CD4-positive, alpha-beta T cell treated with Interleukin-4 for 1 hour (primary cell): ENCODE measurements at regions not wholly inside any gene's neighbourhood (a gene's known extent, or its start where the extent isn't known, plus 50 kb on each side); places are given as distances from the start of the nearest gene placed in this dataset.

Experiments
- DNase-seq, 2 donors: peaks; one replicate each; pipeline ENCODE4 v3.0.0-alpha.2; 2020 to 2022

DNA sequence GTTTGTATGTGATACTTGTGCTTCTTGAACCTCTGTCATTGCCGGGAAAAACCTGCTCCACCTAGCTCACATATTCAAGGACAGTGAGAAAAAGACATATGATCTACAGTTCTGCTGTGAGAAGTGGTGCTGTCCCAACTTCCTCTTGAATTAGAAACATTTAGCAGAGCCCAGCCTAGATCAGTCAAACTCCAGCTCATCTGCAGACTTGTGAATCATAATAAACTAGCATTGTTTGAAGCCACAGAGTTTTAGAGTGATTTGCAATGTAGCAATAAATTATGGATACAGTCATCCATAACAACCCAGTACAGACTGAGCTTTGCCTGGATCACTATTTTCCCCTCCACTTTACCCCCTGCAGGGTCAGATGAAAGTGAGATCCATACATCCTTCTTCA lies 497.8 kb downstream of the PLA2G4A start:
- no peak for DNase-seq

DNA sequence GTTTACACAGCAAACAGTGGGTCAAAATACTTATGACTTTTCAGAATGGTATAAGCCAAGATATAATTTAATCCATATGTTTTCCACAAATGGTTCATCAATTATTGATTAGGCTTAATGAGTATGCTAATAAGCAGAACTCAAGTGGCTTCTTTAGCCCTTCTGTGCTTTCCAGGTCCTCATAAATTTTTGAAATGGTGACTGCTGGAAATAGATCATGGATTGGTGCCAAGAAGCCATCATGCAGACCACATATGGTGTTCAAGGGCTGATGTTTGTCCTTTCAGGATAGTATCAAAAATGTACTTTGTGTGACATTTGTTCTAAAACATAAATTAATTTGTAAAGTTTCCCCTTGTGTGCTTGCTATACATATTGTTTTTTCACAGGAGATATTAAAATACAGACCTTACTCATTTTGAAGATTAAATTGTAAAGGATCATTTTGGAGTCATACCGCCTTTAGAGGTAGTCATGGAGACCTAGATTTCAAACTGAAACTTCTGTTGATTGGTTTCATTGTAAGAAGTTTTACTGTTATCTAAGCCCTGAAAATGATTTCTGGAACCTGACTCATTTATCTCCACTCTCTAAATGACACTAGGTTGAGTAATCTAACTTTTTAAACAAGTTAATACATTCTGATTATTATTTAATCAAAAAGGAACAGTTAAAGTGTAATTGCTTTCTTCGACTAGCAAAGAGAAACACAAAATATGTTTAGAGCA lies 507.9 kb downstream of the PLA2G4A start:
- no peak for DNase-seq

DNA sequence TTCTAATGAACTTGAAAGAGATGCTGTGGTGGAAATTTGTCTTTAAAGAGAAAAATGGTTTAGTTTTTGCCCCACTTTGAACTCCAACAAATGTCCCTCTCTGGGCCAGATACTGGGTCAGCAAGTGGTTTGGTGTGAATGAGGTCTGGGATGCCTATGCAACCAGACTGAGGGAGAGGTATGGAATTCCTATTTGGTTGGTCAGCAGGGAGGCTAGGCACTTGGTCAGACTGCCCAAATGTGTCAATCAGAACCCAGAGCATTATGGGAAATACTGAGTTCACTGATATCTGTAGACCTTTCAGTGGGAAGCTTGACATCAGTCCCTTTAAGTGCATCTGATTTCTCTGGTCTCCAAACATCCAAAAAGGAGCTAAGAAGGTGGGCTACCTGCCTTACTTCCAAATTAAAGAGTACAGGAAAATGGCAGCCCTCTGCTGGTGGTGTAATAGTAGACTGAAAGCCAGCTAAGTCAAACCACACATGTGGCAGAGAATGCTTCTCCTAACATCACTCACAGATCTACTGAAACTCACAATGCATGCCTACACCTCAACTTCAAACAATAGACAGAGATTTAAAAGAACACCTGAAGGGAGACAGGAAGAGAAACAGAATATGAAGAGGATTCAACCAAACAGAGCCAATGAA lies 510.1 kb downstream of the PLA2G4A start:
- DNase-seq = no peak

DNA sequence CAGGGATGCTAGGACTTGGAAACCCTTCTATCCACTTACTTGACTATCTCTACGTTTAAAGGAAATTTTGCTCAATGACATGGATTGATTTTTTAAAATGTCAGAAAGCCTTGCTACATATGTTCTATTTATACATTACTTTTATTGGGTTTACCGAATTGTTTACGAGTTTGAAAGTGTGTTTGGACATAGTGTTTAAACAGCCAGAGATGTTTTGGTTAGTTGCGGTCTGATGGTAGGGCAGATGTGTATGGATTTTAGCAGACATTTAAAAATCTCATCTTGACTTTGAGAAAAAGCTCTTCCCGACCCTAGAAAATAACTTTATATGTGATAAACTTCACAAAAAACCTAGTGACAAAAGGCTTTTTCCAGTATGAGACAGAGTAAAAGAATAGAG lies 513.7 kb downstream of the PLA2G4A start:
- no peak for DNase-seq

DNA sequence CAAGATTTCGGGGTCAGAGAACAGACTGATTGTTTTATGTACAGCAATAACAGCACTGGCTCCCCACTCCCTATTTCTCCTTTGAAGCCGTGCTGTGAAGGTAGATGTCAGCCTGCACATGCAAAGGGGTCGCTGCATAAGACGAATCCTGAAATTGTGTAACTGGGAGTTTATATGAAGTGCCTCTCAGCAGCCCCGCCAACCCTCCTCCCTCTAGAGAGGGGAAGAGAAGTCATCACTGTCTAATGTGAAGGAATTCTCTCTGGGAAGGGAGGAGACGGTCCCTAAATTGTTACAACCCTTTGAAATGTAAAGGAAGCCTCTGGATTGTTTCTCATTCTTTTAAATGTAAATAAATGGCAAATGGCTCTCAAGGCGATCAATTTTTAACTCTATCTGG lies 545.3 kb downstream of the PLA2G4A start:
- no peak for DNase-seq

DNA sequence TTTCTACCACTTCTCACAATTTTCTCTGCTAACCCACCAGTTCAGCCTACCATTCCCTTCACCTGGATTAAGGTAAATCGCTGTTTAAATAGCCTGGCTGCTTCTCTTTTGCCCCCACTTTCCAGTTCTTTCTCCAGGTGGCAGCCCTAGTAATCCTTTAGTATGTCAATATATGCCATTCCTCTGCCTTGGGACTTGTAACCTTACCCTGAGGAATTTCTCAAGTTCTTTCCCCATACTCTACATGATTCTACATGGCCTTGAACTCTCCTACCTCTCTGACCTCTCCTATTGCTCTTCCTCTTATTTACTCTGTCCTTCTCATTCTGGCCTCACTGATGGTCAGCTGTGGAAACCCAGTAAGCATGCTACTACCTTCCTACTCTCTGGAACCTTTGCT lies 546.0 kb downstream of the PLA2G4A start:
- no peak for DNase-seq

DNA sequence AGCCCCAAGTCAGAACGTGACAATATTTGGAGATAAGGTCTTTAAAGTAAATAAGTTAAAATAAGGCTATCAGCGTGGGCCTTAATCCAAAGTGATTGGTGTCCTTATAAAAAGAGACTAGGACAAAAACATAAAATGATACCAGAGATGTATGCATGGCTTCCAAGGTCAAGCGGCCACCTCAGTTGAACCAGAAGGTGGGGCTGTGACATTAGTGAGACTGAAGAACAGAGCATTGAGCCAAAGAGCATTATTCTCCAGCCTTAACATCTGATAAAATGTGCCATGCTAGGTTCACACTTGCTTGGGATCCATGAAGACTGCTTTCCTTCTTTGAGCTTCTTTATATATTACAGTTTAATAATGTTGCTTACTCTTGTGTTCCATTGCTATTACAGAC lies 554.6 kb downstream of the PLA2G4A start:
- no peak for DNase-seq

DNA sequence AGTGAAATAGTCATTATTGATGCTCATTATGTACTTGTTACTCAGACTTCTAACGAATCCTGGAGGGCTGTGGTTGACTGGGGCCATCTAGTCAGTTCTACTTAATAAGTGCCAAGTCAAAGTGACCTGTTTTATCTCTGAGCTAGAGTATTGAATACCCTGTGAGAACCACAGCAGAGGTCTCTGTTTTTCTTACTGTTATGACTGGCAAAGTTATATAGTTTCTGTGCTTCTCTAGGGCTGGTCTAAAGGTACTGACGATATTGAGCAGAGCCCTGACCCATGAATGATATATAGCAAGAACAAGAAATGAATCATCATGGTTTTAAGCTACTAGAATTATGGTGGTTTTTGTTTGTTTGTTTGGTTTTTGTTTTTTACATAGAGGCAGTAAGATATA lies 555.8 kb downstream of the PLA2G4A start:
- DNase-seq = no peak

DNA sequence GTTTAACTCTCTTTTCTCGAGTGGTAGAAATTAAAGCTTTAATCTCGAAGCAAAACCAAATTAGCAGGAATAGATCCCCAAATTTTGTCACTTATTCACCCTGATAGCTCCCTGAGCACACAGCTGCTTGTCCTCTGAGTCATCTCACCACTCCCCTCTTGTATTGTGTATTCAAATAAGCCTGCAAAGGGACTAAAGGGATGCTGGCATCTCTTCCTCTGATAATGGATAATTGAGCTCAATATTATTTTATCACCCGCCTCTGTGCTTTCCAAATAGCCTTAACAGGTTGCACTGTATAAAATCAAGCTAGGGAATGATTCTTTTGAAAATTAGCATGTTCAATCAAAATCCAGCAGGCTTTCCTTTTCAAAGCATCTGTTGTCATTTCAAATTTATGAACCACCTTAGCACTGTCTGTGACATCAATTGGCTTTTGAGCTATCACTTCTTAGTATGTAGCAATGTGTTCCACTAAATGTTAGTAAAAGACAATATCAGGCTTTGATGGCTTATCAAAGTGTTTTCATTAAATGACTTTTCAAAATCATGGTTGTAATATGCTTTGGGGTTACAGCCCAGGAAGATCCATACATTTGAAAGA lies 561.6 kb downstream of the PLA2G4A start:
- no peak for DNase-seq

DNA sequence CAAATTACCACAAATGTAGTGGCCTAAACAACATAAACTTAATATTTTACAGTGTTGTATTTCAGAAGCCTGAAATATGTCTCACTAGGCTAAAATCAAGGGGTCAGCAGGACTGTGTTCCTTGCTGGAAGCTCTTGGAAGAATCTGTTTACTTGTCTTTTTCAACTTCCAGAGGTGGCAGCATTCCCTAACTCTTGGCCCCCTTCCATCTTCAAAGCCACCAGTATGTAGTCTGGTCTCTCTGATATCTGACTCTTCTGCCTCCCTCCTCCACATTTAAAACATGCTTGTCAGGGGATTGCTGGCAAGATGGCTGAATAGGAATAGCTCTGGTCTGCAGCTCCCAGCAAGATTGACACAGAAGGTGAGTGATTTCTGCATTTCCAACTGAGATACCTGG lies 567.5 kb downstream of the PLA2G4A start:
- no peak for DNase-seq

DNA sequence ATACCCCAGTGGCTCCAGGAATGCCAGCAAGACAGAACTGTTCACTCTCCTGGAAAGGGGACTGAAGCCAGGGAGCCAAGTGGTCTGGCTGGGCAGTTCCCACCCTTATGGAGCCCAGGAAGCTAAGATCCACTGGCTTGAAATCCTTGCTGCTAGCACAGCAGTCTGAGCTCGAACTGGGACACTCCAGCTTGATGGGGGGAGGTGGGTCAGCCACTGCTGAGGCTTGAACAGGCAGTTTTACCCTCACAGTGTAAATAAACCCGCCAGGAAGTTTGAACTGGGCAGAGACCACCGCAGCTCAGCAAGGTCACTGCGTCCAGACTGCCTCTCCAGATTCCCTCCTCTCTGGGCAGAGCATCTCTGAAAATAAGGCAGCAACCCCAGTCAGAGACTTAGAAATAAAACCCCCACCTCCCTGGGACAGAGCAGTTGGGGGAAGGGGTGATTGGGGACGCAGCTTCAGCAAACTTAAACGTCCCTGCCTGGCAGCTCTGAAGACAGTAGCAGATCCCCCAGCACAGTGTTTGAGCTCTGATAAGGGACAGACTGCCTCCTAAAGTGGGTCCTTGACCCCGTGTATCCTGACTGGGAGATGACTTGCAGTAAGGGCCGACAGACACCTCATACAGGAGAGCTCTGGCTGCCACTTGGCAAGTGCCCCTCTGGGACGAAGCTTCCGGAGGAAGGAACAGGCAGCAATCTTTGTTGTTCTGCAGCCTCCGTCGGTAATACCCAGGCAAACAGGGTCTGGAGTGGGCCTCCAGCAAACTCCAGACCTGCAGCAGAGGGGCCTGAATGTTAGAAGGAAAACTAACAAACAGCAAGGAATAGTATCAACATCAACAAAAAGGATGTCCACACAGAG lies 568.4 kb downstream of the PLA2G4A start:
- DNase-seq = no peak

DNA sequence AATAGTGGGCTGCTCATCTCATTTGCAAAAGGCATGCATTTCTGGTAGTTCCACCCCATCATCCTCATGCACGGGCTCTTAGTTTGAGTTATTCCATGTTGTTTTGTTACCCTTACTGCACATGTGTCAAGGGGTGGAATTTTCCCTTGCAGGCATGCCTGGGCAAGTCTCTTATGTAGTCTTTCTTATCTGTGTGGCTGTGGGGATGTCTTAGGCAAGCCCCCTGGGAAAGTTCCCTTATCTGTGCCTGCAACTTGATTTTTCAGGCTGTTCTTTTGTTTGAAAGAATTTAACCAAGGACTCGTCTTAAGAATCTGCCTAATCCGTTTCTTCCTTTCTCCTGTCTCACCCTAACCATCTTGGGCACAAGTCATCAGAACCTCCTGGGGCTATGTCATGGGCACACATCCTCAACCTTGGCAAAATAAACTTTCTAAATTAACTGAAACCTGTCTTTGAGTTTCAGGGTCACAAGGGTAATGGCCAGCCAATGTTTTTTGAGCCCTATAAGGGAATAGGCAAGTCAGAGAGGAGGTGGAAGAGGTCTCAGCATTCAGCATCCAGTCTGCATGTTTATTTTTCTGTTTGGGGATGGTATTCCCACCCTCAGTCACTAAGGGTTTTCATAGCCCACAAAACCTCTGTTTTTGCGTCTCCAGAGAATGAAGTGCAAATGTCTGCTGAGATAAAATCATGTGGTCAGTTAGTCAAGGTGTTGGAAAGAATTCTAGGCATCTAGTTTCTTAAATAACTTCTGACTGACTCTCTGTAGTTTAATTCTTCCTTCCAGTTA lies 579.7 kb downstream of the PLA2G4A start:
- no peak for DNase-seq

DNA sequence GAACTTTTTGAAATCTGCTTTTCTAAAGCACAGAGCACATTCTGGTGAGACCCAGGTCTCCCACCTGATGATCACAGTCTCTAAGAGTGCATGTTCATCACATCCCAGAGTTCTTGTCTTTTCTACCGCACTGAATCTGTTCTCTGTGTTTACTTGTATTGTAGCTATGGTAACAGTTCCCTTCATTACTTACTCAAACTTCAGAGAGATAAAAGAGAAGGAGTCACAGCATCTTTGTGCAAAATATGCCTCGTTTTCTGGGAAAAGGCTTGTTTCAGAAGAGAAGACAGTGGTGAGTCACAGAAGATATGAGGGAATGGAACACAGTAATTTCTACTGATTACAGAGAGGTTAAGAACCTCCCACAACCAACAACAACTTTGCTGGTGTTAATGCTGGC lies 580.6 kb downstream of the PLA2G4A start:
- no peak for DNase-seq

DNA sequence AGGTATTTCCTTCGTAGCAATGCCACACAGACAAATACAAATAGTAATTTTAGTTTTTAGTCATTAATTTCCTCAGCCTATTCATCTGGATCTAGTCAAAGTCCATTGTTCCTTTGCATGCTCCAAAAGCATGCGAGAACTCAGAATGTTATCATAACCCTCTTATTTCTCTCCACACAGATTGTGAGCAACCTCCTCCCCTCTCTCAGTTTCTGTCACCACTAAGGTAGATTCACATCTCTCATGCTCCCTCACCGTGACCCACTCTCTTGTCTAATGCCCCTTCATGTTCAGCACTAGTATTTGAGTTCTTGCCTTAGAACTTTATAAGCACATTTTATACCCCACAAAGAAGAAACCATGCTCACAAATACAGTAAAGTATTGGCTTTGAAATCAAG lies 582.4 kb downstream of the PLA2G4A start:
- no peak for DNase-seq

DNA sequence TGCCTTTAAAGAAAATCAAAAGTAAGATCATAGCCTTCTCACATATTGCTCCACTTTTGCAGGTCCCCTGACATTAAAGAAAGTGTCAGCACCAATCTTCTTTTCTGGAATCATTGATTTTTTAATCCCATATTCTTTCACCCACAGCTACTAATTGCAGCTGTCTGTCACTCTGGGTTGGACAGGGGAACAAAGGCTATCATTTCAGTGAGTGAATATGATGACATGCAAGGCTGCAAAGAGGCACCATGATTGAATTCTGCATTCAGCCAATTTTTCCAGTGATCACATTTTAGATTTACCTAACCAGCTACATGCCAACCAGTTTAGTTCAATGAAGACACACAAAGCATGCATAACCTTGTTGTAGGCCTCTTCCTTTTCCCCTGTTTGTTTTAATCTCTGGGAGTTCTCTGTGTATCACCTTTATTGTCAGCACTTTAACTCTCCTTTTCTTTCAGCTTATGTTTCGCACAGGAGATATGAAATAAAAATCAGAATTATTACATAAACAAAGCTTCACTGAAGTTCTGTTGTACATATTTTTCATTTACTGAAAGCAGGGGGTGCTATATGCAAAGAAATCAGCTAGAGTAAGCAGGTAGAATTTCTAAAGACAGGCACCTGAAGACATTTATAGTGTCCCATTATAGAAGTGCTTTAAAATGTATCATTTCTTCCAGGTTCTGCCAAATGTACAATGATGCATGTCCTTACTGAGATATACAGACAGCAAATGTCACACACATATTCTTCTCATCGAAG lies 584.8 kb downstream of the PLA2G4A start:
- DNase-seq = no peak

DNA sequence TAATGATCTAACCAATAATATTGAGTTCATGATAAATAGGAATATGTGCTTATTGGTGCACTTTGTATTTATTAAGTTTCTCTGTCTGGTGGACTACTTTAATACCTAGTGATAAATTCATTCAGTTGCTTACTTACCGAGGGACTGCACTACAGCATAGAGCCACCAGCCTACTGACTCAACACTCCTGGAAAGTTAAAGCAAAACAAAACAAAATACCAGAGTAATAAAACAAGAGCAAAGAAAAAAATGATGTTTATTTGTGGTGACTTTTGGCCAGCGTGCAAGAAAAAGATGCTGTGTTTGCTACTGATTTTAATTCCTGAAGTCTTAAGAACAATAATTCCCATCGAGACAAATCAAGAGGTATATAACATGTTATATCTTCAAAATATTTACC lies 586.3 kb downstream of the PLA2G4A start:
- no peak for DNase-seq

DNA sequence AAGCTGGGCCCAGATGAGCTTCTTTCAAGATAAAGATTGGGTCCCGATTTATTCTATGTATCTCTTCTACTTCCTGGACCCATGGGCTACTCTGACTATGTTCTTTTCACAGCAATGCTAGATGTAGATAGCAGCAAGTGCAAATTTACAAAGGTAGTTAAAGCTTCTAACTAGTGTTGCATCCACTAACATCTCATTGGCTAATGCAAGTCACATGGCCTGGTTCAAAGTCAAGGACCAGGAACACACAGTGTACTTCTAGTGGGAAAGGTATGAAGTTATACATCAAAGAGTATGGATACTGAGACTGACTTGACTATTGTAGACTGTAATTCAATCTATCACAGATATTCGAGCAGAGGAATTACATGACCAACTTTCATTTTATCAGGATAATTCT lies 588.8 kb downstream of the PLA2G4A start:
- DNase-seq = no peak

DNA sequence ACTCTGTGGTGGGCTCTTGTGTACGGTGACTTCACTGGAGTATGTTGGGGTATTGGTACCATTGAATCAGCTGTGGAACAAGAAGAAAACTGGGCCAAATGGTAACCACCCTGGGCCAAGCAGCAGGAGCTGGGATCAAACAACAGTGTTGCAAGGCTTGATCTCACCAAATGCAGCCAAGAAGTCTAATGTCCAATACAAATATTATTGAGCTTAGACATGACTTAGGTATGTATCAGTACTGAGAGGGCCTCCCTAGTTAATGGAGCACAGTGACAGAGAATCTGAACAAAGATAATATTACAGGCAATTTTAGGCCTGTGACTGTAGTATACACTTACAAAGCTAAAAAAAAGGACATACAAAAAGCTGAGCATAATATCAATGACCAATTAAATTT lies 604.8 kb downstream of the PLA2G4A start:
- DNase-seq = no peak

DNA sequence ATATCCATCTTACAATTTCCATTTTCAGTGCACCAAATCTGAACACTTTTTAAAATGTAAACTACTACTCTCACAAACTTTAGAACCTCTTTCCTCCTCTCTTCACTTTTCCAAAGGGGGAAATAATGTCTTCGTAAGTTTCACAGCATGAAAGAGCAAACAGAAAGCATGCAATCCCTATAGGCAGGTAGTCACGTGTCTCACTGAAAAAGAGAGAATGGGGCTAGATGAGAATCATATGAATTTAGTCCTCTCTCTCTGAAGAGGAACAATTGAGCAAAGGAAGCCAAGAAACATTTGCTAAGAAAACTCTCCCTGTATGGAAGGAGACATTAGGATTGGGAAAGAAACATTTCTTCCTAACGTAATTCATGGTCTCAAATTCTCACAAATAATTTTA lies 613.9 kb downstream of the PLA2G4A start:
- DNase-seq = no peak

DNA sequence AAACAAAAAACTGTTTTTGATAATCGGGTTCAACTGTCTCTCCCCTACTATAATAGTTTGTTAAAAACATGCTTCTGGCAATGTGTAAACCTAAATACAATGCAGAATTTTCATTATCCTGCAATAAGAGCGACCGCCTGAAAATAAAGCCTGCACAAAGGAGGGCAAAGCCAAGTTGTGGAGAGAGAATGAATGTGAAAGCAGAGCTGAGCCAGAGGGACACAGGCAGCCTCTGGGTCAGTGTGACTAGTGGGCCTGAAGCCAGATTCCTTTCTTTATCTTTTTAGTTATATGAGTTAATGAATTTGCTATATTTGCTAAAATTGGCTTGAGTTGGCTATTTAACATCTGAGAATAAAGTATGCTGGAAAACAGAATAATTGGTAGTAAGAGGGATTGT lies 615.2 kb downstream of the PLA2G4A start:
- DNase-seq = no peak

DNA sequence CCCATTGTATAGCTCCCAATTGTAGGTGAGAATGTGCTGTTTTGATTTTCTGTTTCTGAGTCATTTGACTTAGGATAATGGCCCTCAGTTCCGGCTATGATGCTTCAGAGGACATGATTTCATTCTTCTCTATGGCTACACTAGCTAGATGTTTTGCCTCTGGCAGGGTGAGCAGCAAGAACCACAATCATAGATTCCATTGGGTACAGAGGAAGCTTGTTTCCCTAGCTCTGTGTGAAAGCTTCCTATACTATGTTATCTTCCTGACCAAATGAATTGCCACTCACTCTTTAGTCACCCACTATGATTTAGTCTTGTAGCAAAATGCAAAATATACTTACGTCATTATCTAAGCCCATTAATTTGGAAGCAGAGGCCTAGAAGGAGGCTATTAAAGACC lies 616.3 kb downstream of the PLA2G4A start:
- DNase-seq = no peak

DNA sequence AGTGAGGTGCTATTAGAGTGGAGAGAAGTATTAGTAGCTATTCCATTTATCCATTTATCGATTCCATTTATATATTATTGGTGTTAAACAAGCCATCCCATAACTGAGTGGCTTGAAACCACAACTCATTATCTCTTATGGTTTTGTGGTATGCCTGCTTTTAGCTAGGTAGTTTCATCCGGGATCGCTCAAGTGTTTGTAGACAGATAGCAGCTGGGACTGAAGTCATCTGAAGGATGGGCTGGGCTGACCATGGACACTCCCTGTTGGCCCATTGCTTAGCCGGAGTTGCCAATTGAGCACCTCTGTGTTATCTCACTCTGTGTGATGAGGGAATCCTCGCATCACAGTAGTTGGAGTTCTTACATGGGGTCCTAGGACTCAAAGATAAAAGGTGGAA lies 622.5 kb downstream of the PLA2G4A start:
- DNase-seq = no peak
